GM19043 (cell line): ENCODE measurements at regions not wholly inside any gene's neighbourhood (a gene's known extent, or its start where the extent isn't known, plus 50 kb on each side); places are given as distances from the start of the nearest gene placed in this dataset.

ENCODE experiments used
- ATAC-seq: cut with Tn5 transposase; IDR thresholded peaks from one replicate; pipeline ENCODE4 v1.9.1; 2021; ENCODE audit warnings: low read depth; ENCODE audit not compliant: unreplicated experiment

- ATAC-seq: no peak
Measured at GRCh38 chr7:46150721-46151120, 229.6 kb upstream of the IGFBP3 start.

DNA sequence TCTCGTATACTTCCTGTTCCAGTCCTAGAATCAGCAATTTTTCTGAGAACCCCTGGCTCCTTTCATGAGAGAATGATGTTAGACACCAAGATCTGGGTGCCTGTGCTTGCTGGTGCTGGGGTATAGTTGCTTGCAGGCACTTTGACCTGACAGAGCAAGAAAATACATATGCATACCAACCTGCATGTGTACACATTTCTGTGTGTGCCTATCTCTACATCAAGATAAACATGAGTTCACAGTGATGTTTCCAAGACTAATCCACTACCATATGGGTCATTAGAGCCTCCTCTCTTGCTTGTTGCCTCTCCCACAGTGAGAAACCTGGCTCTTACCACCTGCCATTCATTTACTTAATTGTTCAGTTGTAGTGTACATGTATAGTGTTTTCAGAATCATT lies 229.1 kb upstream of the IGFBP3 start:
- ATAC-seq: no peak

GRCh38 chr7:46147871-46148270 lies 226.8 kb upstream of the IGFBP3 start:
- ATAC-seq: no peak

- no peak for ATAC-seq
Measured at GRCh38 chr7:46146454-46147255, 225.6 kb upstream of the IGFBP3 start.

- ATAC-seq: no peak
Measured at GRCh38 chr7:46145412-46145811, 224.3 kb upstream of the IGFBP3 start.

- ATAC-seq: no peak
Measured at GRCh38 chr7:46143949-46144917, 223.2 kb upstream of the IGFBP3 start.

- no peak for ATAC-seq
Measured at GRCh38 chr7:46143421-46143820, 222.3 kb upstream of the IGFBP3 start.

DNA sequence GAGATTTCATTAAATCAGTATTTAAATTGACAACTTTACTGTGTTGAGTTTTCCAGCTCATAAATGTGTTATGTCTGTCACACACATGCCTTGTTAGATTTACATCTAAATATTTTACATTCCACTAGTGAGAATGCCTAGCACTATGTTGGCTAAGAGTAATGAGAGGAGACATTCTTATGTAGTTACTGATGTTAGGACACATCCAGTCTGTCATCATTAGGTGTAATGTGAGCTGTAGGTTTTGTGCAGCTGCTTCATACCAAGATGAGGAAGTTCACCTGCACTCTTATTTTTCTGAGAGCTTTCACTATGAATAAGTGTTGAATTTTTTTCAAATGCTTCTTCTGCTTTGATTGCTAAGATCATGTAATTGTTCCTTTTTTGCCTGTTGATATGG lies 218.0 kb upstream of the IGFBP3 start:
- peak; percentile 70 for ATAC-seq

DNA sequence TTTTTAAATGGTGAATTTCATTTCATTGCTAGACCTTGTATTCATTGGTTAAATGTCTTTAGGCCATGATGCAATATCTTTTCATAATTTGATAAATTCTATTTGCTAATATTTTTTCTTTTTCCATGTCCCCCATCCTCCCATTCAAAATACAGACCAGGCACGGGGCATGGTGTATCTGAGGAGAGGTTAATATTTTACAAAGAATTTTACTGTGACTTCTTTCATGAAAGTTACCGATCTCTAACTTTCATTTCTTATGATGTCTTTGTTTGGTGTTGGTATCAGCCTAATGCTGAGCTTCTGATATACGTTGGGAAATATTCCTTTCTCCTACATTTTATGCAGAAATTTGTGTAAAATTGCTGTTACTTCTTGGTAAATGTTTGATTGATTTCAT lies 216.7 kb upstream of the IGFBP3 start:
- no peak for ATAC-seq

- ATAC-seq: no peak
Measured at GRCh38 chr7:46135557-46135956, 214.5 kb upstream of the IGFBP3 start.

DNA sequence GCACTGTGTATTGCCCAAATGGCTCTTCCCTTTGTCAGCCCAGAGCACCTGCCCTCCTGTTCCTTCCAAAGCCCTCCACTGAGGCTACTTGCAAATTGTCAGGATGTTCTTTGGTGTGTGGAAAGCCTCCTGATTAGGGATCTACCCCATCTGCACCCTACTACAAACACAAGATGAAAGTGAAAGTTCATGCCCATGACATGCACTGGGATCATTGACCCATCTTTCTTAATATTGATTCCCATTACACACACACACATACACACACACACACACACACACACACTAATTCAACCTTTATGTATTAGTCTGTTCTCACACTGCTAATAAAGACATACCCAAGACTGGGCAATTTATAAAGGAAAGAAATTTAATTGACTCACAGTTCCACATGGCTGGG lies 213.7 kb upstream of the IGFBP3 start:
- ATAC-seq: no peak

DNA sequence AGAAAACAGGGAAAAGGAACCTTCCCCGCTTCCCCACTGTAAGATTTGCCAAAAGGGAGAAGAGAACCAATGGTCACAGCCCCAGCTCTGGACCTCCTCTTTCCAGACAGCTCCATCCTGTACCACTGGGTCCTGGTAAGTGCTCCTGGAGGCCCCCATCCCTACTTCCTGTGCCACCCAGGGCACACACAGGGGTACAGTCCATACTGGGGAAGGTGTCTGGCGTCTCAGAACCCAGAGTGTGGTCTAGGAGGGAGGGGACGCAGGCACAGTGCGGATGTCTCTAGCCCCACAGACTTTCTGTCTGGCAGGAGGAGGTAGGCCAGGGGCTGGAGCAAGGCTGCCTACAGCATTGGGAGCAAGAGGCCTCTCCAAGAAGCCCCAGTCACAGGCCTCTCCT lies 213.3 kb upstream of the IGFBP3 start:
- ATAC-seq: no peak

GRCh38 chr7:46133751-46134150 lies 212.7 kb upstream of the IGFBP3 start:
- no peak for ATAC-seq

GRCh38 chr7:46133072-46133471 lies 212.0 kb upstream of the IGFBP3 start:
- ATAC-seq: no peak

DNA sequence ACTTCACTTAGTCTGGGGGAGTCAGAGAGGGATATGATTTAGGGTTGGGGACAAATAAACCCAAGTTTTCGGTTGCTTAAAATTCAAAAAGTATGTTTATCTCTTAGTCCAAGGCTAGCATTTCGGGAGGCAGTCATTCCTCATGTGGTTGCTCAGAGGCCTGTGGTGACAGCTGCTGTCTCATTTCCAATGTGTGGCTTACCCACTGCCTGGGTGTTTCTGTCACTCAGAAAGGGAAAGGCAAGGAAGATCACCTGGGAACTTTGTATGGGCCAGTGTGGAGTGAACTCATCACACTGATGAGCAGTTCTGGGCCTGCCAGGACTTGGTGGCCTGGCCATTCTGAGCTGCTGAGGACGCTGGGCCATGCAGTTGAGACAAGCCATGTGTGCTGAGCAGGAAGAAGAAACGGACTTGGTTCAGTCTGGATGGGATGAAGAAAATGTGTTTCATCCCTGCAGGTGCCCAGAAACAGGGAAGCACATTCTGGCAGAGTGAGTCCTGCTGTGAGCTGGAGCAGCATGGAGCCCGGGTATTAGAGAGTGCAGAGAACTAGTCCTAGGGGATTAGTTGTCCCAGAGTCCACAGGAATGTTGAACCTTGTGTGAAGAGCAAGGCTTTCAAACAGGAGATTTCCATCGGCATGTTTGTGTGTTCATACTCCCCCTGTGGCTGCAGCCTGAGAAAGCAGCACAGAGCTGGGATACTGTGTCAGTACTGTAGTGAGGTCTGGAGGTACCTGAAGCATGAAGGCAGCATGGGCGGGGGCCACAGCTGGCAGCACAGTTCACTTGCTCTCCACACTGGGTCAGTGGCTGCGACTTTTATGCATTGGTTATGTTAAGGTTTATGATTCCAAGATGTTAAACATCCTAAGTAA lies 211.1 kb upstream of the IGFBP3 start:
- ATAC-seq: no peak

- no peak for ATAC-seq
Measured at GRCh38 chr7:46129831-46130230, 208.8 kb upstream of the IGFBP3 start.

DNA sequence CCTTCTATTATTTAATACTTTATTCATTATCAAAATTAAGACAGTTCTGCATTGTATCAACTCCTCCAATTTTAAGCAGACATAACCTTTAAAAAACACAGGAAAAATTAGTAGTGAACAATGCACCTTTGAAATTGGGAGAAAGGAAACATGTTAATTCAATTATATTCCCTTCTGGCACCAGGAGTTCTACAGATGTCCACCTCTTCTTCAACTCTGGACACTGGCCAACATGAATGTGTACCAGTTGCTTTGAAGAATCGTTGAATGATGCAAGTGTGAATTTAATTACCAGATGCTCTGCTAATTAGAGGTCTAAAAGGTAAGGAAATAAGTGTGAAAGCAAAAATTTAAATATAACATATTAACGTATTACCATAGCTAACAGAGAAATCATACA lies 206.7 kb upstream of the IGFBP3 start:
- no peak for ATAC-seq

DNA sequence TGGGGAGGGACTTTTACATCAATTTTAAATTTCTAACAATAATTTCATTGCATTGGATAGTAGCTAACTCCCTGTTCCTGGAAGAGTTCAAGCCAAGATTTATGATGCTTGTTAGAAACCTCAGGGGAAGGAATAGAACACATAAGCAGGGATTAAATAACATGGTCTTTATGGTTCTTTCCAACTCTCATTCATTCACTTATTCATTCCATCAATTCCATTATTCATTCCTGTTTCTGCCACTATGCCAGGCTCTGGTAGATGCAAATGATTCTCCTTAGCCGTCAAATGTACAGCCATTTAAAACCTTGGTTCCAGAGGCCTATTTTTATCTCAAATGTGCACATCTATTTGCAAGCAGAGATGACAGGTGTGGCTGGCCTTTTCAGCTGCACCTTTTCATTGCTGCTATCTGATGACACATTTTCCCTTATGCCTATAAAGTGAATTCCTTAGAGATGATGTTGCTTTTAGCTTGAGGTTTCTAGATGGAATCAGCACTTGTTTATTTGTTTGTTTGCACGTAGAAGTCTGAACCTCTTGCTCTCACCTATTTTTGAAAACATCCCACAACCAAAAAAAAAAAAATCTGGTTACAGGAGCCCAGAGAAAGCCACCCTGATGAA lies 205.7 kb upstream of the IGFBP3 start:
- ATAC-seq: no peak

GRCh38 chr7:46123756-46124343 lies 202.8 kb upstream of the IGFBP3 start:
- ATAC-seq: no peak

DNA sequence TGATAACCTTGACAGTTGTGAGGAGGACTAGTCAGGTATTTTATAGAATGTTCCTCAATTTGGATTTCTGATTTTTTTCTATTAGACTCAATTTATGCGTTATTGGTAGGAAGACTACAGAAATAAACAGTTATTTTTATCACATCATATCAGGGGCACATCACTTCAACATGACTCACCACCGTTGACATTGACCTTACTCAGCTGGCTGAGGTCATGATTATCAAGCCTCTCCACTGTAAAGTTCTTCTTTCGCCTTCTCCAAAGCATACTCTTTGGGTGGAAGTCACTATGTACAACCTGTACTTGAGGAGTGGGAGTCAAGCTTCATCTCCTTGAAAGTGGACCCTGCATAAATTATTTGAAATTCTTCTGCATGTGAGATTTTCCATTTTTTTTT lies 194.3 kb upstream of the IGFBP3 start:
- no peak for ATAC-seq
